GM18508 (cell line): ENCODE measurements at regions not wholly inside any gene's neighbourhood (a gene's known extent, or its start where the extent isn't known, plus 50 kb on each side); places are given as distances from the start of the nearest gene placed in this dataset.
"Not testable (repeated sequence)": the region's sequence is repeated elsewhere in the genome, so short reads cannot be mapped to it uniquely, and the experiment has no call there.

Experiments
- ATAC-seq: cut with Tn5 transposase; IDR thresholded peaks from one replicate; pipeline ENCODE4 v1.9.1; 2021; ENCODE audit warnings: moderate number of reproducible peaks; ENCODE audit not compliant: insufficient read depth, unreplicated experiment

GRCh38 chr4:92198711-92199110 is 105.1 kb upstream of the GRID2 start:
- no peak for ATAC-seq

GRCh38 chr4:92199135-92199534 is 104.6 kb upstream of the GRID2 start:
- no peak for ATAC-seq

- no peak for ATAC-seq
These were observed 92.9 kb upstream of the GRID2 start for GRCh38 chr4:92210906-92211305.

GRCh38 chr4:92215476-92215875 is 88.3 kb upstream of the GRID2 start:
- no peak for ATAC-seq

GRCh38 chr4:92231511-92231910 is 72.3 kb upstream of the GRID2 start:
- ATAC-seq: no peak

- ATAC-seq: no peak
These were observed 71.2 kb upstream of the GRID2 start for GRCh38 chr4:92232566-92232965.

- no peak for ATAC-seq
These were observed 69.2 kb upstream of the GRID2 start for GRCh38 chr4:92234393-92235176.

- no peak for ATAC-seq
These were observed 68.0 kb upstream of the GRID2 start for GRCh38 chr4:92235731-92236130.

GRCh38 chr4:92236877-92237276 is 66.9 kb upstream of the GRID2 start:
- no peak for ATAC-seq

GRCh38 chr4:92237559-92237958 is 66.2 kb upstream of the GRID2 start:
- no peak for ATAC-seq

- no peak for ATAC-seq
These were observed 62.7 kb upstream of the GRID2 start for GRCh38 chr4:92241094-92241493.

- no peak for ATAC-seq
These were observed 57.4 kb upstream of the GRID2 start for GRCh38 chr4:92246384-92246783.

GRCh38 chr4:92249541-92249940 is 54.2 kb upstream of the GRID2 start:
- ATAC-seq: no peak

GRCh38 chr4:92251711-92252110 is 52.1 kb upstream of the GRID2 start:
- ATAC-seq: no peak

- ATAC-seq: not testable (repeated sequence)
These were observed 51.4 kb upstream of the GRID2 start for GRCh38 chr4:92252358-92252757.

- no peak for ATAC-seq
These were observed 50.9 kb upstream of the GRID2 start for GRCh38 chr4:92252846-92253245.

- no peak for ATAC-seq
These were observed 50.2 kb upstream of the GRID2 start for GRCh38 chr4:92253550-92253949.
